GM12872 (cell line): ENCODE measurements at regions not wholly inside any gene's neighbourhood (a gene's known extent, or its start where the extent isn't known, plus 50 kb on each side); places are given as distances from the start of the nearest gene placed in this dataset.
A peak's percentile ranks its signal among the peaks of the same experiment; 100 is the strongest.

Experiments used
- CTCF ChIP-seq: IDR thresholded peaks from 3 replicates; pipeline ENCODE4 v1.5.1; 2011; ENCODE audit warnings: low read depth, mild to moderate bottlenecking, low read length, moderate library complexity; ENCODE audit not compliant: insufficient read depth

GRCh38 chr3:36077320-36077719 is 303.0 kb upstream of the STAC start:
- no peak for TF ChIP-seq CTCF

- no peak for TF ChIP-seq CTCF
These were observed 285.1 kb upstream of the STAC start for GRCh38 chr3:36095238-36095637.

GRCh38 chr3:36097209-36097608 is 283.1 kb upstream of the STAC start:
- no peak for TF ChIP-seq CTCF

- no peak for TF ChIP-seq CTCF
These were observed 266.0 kb upstream of the STAC start for GRCh38 chr3:36114353-36114752.

GRCh38 chr3:36124118-36124796 is 256.0 kb upstream of the STAC start:
- TF ChIP-seq CTCF, result 0 out of 3 replicates have a peak, but pooled peaks have one; percentile 18

GRCh38 chr3:36132214-36132613 is 248.1 kb upstream of the STAC start:
- TF ChIP-seq CTCF, result no peak

- no peak for TF ChIP-seq CTCF
These were observed 244.4 kb upstream of the STAC start for GRCh38 chr3:36135863-36136262.

- no peak for TF ChIP-seq CTCF
These were observed 237.6 kb upstream of the STAC start for GRCh38 chr3:36142746-36143145.
